Aorta (tissue), 5 donors: ENCODE measurements at regions not wholly inside any gene's neighbourhood (a gene's known extent, or its start where the extent isn't known, plus 50 kb on each side); places are given as distances from the start of the nearest gene placed in this dataset.

ENCODE experiments used
- ATAC-seq: fragments of 200-7000 bp; cut with Tn5 transposase; one replicate; pipeline ENCODE4 v1.9.1; 2022; ENCODE audit warnings: moderate library complexity; ENCODE audit not compliant: low FRiP score
- DNase-seq, 2 donors: peaks; one replicate each; pipeline ENCODE4 v3.0.0-alpha.2; 2020
- H3K27ac ChIP-seq, 2 donors: one replicate each; pipeline ENCODE4 v1.5.1; 2013; ENCODE audit warnings: low read length in 2 of 2, mild to moderate bottlenecking in 2 of 2, moderate library complexity in 2 of 2, control low read depth in 1 of 2, inconsistent platforms in 1 of 2, low read depth in 1 of 2
- H3K27me3 ChIP-seq, 2 donors: one replicate each; pipeline ENCODE4 v1.6.1; 2013; ENCODE audit warnings: control low read depth in 1 of 2, low read length in 1 of 2, mild to moderate bottlenecking in 1 of 2, moderate library complexity in 1 of 2; ENCODE audit not compliant: insufficient read depth in 2 of 2, control insufficient read depth in 1 of 2
- H3K36me3 ChIP-seq, 2 donors: one replicate each; pipeline ENCODE4 v1.6.1; 2013; ENCODE audit warnings: control low read depth in 1 of 2, low read length in 1 of 2, mild to moderate bottlenecking in 1 of 2; ENCODE audit not compliant: insufficient read depth in 2 of 2, control insufficient read depth in 1 of 2
- H3K4me1 ChIP-seq, 2 donors: one replicate each; pipeline ENCODE4 v1.6.1; 2013; ENCODE audit warnings: low read length in 2 of 2, control low read depth in 1 of 2, mild to moderate bottlenecking in 1 of 2, moderate library complexity in 1 of 2; ENCODE audit not compliant: insufficient read depth in 2 of 2, control insufficient read depth in 1 of 2
- H3K4me3 ChIP-seq, 2 donors: one replicate each; pipeline ENCODE4 v1.5.1; 2013; ENCODE audit warnings: low read length in 2 of 2, control low read depth in 1 of 2, mild to moderate bottlenecking in 1 of 2
- H3K9me3 ChIP-seq: one replicate; pipeline ENCODE4 v1.6.1; 2013; ENCODE audit warnings: mild to moderate bottlenecking, low read length; ENCODE audit not compliant: control insufficient read depth
- whole genome bisulfite sequencing, 2 donors: extraction: QIAGEN DNeasy Blood & Tissue Kit; methylation state at CpG; one replicate each; pipeline ENCODE4 v1.1.7; 2013; 5-methylcytosine and 5-hydroxymethylcytosine counted together
- intact Hi-C, 2 donors: fragments of 100-400 bp; cut with DNase I; formaldehyde crosslinking; loops; one replicate each; pipeline versions ENCODE4 v1.14.2 to v1.15.0; 2022
- donor health status: healthy with polysubstance abuse.
- donor health status: Bipolar disorder and iron deficiency.
- donor health status: DM: no; HTN: no; CAD: no.
- donor health status: DM: no; HTN: no; CAD: no.
- donor health status: DM: yes; HTN: yes; CAD: no.

DNA sequence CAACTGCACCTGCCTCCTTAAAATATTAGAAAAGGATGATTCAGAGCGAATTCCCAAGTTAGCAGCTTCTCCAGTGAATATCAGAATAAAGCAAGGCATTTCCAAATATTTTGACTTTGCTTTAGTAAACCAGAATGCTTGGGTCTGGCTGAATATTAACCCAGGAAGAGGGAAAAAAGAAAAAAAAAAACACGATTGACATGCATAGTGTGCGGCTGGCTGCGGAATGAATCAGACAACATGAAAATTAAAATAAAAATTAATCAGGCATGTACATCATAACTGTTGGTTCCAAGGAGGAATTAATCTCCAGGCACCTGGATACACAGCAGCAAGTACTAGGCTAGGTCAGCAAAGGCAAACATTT lies 105.8 kb upstream of the NCKAP5 start:
- DNase-seq (no peak), ATAC-seq (no peak)

DNA sequence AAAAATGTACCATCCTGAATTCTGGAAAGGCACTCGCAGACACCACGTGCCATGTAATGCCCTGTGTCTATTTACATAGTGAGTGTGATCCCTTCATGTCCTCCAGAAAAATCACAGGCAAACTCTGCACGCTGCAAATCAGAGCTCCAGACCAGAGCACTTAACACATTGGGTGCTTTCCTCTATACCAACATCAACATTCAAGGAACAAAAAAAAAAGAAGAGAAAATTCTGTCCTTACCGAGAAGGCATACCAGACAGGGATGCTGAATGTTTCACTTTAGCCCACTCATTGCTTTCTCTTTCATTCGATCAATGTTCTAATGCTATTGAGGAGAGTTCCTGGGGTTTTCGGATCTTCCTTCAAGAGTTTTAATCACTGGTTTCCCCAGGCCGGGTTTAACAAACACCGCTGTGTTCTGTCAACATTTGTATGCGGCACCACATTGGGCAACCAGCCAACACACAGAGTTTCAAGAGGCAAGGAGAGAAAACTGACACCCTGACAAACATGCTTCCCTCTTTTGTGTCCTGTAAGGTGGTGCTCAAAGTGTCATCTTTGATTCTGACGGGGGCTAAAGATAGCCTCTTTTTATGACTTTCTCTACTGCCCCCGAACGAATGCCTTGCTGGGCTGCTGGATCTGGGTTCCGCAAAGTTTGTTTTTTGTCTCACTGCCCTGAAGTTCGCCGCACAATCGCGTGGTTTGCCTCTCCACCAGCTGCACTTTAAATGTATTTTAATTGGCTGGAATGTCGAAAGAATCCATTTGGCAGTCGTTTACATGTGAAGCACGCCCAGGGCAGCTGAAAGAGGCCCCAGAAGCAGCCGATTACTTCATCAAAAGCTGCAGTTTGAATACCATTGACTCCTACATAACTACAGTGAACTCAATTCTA lies 106.4 kb upstream of the NCKAP5 start:
- intact Hi-C loops, result loop anchor here in 1 of 2 donors (5.0 kb wide), 2 partner anchors 78 to 98 kb away; no protein-coding TSS in a partner anchor
- Histone ChIP-seq H3K36me3 (no peaks in the 10 kb centered on the region), H3K4me1 (peaks cover 7 to 19% of the 10 kb centered on the region in 2 donors), H3K9me3 (no peaks in the 10 kb centered on the region), H3K4me3 (peak overlapping the region; percentile 45 to 69), H3K27ac (peak overlapping the region in 1 of 2 donors; percentile 36), H3K27me3 (no peaks in the 10 kb centered on the region)
- DNase-seq (peak in 1 of 2 donors; percentile 50), ATAC-seq (peak; percentile 24)
- WGBS, 2 donors, result 0 to 1% methylated on average over 21 of the region's 21 CpGs

More for the DNA sequence above, 105.8 kb upstream of the NCKAP5 start:
- no peaks in the 10 kb centered on the region for H3K9me3 ChIP-seq
- intact Hi-C loops, result loop anchor here in 1 of 2 donors (5.0 kb wide), 1 partner anchor 98 kb away; no protein-coding TSS in a partner anchor
- 23 to 28% methylated on average over 4 of the region's 4 CpGs for WGBS, 2 donors
- H3K4me3 ChIP-seq, result peak overlapping the region; percentile 5 to 69
- no peaks in the 10 kb centered on the region for H3K36me3 ChIP-seq
- no peaks in the 10 kb centered on the region for H3K27me3 ChIP-seq
- H3K4me1 ChIP-seq, result peaks cover 7 to 19% of the 10 kb centered on the region in 2 donors
- no peak overlapping the region for H3K27ac ChIP-seq

DNA sequence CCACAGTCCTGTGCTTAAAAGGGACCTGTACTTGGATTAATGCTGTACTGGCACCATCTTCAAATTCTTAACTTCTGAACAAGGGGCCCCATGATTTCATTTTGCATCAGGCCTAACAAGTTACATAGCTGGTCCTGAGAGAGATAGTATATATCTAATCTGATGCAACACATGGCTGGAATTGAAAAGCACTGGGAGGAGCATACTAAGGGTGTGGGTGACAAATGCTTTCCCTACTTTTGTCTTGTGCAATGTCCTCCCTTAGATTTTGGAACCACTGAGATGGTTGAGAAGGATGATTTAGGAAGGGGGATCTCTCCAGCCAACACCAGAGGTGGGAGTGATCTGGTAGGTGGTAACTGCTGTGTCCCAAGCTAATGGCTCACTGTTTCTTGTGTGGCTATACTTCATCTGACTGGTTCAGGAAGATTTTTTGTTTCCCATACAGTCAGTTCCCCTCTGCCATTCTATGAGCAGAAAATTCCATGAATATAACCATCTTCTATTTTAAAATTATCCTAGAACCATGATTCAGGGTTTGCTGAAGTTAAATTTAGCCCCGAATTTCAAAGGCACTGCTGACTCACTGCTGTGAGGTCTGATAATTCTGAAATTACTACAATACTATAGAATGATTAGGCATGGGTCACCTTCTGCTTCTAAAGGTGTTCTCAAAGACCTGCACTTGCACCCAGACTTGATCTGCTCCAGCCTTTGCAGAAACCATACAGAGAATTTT lies 108.3 kb upstream of the NCKAP5 start:
- no peak for ATAC-seq
- no peak for DNase-seq
- Histone ChIP-seq H3K27me3 (no peaks in the 10 kb centered on the region), H3K4me1 (peaks cover 7 to 19% of the 10 kb centered on the region in 2 donors), H3K4me3 (no peak overlapping the region), H3K9me3 (no peaks in the 10 kb centered on the region), H3K36me3 (no peaks in the 10 kb centered on the region), H3K27ac (no peak overlapping the region)
- intact Hi-C loops, result loop anchor here in 1 of 2 donors (5.0 kb wide), 1 partner anchor 76 kb away; no protein-coding TSS in a partner anchor
- 0 to 7% methylated on average over 1 of the region's 1 CpG for WGBS, 2 donors

DNA sequence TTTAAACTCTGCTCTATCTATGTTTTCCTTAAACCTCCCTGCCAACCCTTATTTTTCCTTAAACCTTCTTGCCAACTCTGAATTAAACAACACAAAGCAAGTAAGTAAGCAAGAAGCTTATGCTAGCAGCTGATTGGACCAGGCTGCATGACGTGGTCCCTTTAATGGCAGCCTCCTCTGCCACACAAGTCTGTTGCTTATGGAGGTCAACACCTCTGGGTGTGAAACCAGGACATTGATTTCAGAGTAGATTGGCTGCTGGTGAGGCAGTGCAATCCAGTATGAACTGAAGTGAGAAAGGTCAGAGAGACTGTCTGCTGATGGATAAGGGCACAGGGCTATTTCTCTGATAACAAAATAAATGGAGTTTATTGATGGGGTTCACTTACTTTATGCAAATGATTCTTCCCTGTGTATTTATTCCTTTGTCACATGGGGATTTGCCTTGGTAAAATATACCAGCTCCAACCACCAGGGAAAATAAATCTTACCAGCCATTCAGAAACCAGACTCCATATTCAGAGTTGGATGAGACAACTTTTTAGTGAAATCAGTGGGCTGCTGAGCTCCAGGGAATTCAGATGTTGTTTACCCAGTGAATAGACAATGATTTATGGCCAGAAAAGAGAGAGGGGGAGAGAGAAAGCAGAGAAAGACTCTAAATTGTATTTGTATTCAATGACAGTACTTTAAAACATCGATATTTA lies 112.2 kb upstream of the NCKAP5 start:
- intact Hi-C loops, result no loop called here
- Histone ChIP-seq H3K36me3 (no peaks in the 10 kb centered on the region), H3K9me3 (no peaks in the 10 kb centered on the region), H3K4me1 (peaks cover 0 to under 1% of the 10 kb centered on the region in 2 donors), H3K27me3 (no peaks in the 10 kb centered on the region), H3K4me3 (no peak overlapping the region), H3K27ac (no peak overlapping the region)
- WGBS, 2 donors, result 79 to 80% methylated on average over 2 of the region's 2 CpGs
- DNase-seq (no peak), ATAC-seq (no peak)

DNA sequence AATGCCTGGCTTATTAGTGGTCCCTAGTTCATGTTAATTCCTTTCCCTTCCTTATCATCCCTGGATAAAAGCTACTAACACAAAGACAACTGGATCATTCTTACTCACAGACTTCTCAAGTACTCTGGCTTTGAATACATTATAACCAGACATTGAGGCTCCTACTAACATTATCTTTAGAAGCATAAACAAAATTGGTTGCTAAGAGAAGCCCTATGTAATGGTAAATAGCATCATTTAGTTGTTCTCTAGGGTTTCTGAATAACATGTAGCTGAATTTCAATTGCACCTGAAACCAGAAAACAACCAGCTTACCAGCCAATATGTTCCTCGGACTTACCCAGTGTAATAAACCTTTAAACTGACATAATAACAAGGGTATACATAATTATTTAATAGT lies 114.1 kb upstream of the NCKAP5 start:
- no peaks in the 10 kb centered on the region for H3K9me3 ChIP-seq
- no peaks in the 10 kb centered on the region for H3K36me3 ChIP-seq
- 70 to 74% methylated on average over 1 of the region's 1 CpG for WGBS, 2 donors
- no peak overlapping the region for H3K4me3 ChIP-seq
- DNase-seq, result no peak
- no peaks in the 10 kb centered on the region for H3K4me1 ChIP-seq
- no peak overlapping the region for H3K27ac ChIP-seq
- ATAC-seq, result no peak
- intact Hi-C loops, result no loop called here
- H3K27me3 ChIP-seq, result no peaks in the 10 kb centered on the region

DNA sequence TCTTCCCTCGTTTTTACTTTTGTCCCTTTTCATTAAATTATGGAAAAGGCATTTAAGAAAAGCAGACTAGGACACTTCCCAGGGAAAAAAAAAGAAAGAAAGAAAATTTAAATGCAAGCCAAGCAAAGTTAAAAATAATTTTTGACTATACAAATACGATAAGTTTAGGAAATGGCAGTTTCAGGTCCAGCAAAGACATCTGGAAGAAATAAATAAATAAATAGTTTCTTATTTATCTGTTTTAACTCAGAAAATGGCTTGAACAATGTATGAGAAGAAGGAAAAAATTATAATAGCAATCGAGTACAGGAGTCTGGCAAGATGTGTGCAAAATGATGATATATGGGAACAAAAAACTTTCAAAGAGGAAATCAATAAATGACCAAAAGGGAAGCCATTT lies 114.6 kb upstream of the NCKAP5 start:
- H3K27me3 ChIP-seq, result no peaks in the 10 kb centered on the region
- H3K9me3 ChIP-seq, result no peaks in the 10 kb centered on the region
- no peak overlapping the region for H3K4me3 ChIP-seq
- 27 to 36% methylated on average over 3 of the region's 3 CpGs for WGBS, 2 donors
- no peaks in the 10 kb centered on the region for H3K4me1 ChIP-seq
- intact Hi-C loops, result no loop called here
- ATAC-seq (no peak), DNase-seq (no peak)
- no peaks in the 10 kb centered on the region for H3K36me3 ChIP-seq
- no peak overlapping the region for H3K27ac ChIP-seq

DNA sequence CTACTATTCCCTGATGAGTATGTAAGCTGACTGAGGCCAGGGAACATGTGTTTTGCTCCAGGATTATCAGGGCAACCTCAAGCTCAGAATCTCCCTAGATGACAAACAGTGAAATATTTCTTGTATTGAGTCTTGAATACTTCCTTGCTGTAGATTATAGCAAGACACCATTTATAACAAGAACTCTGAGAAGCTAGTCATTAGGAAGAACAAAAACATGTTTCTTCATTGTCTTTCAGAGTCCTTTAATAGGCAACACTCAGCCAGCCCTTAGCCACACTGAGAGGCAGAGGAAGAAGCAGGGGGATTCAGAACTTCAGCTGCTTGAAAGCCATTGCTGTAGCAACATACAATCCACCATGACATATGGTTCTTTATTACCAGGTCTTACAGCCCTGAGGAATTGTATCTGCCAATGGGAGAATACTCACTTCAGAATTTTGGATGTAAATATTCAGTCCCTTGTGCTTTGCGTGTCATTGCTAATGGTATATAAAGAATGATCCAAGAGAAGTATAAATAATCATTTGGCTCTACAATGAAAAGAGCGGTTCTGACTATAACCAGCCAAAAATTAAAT lies 117.5 kb upstream of the NCKAP5 start:
- DNase-seq, result no peak
- intact Hi-C loops, result no loop called here
- Histone ChIP-seq H3K9me3 (no peaks in the 10 kb centered on the region), H3K4me1 (no peaks in the 10 kb centered on the region), H3K4me3 (no peak overlapping the region), H3K27me3 (no peaks in the 10 kb centered on the region), H3K36me3 (no peaks in the 10 kb centered on the region), H3K27ac (no peak overlapping the region)
- no peak for ATAC-seq
- 49% methylated on average over 2 of the region's 2 CpGs for WGBS, 2 donors

DNA sequence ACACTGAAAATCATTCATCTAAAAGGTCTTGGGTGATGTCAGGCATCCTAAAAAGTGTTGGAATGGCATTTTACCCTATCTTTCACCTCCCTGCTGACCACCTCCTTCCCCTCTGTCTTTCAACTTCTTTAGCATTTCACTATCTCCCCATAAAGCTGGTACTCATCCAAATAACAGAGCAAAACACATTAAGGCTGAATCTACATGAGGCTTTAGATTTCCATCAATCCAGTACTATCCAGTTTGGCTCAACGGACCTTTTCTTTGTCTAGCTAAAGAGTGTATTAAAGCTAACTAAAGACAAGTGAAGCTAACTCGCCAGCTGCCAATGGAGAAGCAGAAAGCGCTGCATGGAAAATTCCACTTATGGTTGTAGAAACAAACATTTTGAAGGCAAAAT lies 122.5 kb upstream of the NCKAP5 start:
- no peak for ATAC-seq
- DNase-seq, result no peak
- no peak overlapping the region for H3K27ac ChIP-seq
- H3K4me3 ChIP-seq, result no peak overlapping the region
- H3K9me3 ChIP-seq, result no peaks in the 10 kb centered on the region
- WGBS, 2 donors, result 68 to 75% methylated on average over 3 of the region's 3 CpGs
- intact Hi-C loops, result no loop called here
- H3K27me3 ChIP-seq, result no peaks in the 10 kb centered on the region
- H3K4me1 ChIP-seq, result no peaks in the 10 kb centered on the region
- no peaks in the 10 kb centered on the region for H3K36me3 ChIP-seq
